Naive B cell (primary cell): ENCODE measurements at regions not wholly inside any gene's neighbourhood (a gene's known extent, or its start where the extent isn't known, plus 50 kb on each side); places are given as distances from the start of the nearest gene placed in this dataset.
"Not testable (repeated sequence)": the region's sequence is repeated elsewhere in the genome, so short reads cannot be mapped to it uniquely, and the experiment has no call there.

Source experiments
- ATAC-seq, 2 donors: fragments of 150-1000 bp; cut with Tn5 transposase; 2 replicates each; pipeline ENCODE4 v1.10.0; 2021; ENCODE audit warnings: low read depth in 2 of 2, mild to moderate bottlenecking in 2 of 2, moderate library complexity in 2 of 2
- DNase-seq: peaks from one replicate; pipeline ENCODE4 v3.0.0; 2022
- H3K27ac Mint-ChIP-seq, 6 donors: one replicate each; pipeline ENCODE4 v1.8.0; 2020 to 2022; ENCODE audit warnings: mild to moderate bottlenecking in 6 of 6, mixed read lengths in 6 of 6, moderate library complexity in 5 of 6, inconsistent platforms in 2 of 6
- H3K27me3 Mint-ChIP-seq, 3 donors: one replicate each; pipeline ENCODE4 v1.8.0; 2021 to 2022; ENCODE audit warnings: mixed read lengths in 3 of 3, mild to moderate bottlenecking in 1 of 3
- H3K36me3 Mint-ChIP-seq, 2 donors: one replicate each; pipeline ENCODE4 v1.8.0; 2020 to 2022; ENCODE audit warnings: mixed read lengths in 2 of 2, inconsistent platforms in 1 of 2, mild to moderate bottlenecking in 1 of 2
- H3K4me1 Mint-ChIP-seq, 3 donors: one replicate each; pipeline ENCODE4 v1.8.0; 2020 to 2022; ENCODE audit warnings: mixed read lengths in 3 of 3, inconsistent platforms in 1 of 3, mild to moderate bottlenecking in 1 of 3, moderate library complexity in 1 of 3
- H3K4me3 Mint-ChIP-seq, 8 donors: one replicate each; pipeline ENCODE4 v1.8.0; 2020 to 2022; ENCODE audit warnings: mild to moderate bottlenecking in 8 of 8, mixed read lengths in 8 of 8, moderate library complexity in 8 of 8, inconsistent platforms in 2 of 8
- H3K9me3 Mint-ChIP-seq, 7 donors: one replicate each; pipeline ENCODE4 v1.8.0; 2020 to 2022; ENCODE audit warnings: mixed read lengths in 7 of 7, mild to moderate bottlenecking in 5 of 7, inconsistent platforms in 2 of 7, moderate library complexity in 1 of 7

DNA sequence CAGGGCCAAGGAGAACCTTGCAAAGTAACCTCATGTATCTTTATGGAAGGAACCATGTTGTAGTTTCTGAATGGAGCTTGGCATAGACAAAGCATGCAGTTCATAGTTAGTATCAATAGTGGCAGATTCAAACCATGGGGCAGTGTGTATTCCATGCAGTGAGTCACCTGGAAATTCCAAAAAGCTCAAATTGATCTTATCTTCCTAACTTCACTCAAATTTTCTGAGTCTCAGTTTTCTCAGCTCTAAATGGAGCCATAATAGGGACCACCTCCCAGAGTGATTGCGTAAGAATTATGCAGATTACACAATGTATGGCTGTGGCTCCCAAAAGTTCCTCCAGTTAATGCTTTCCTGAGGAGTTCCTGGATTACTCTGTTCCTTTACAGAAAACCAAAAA, 549.9 kb upstream of the KLF4 start:
- Mint-ChIP-seq H3K27me3 (peaks cover 5 to 15% (median 8%) of the 10 kb centered on the region in 3 donors), H3K4me1 (peaks cover 0 to 4% (median 0%) of the 10 kb centered on the region in 3 donors), H3K36me3 (peaks cover 6 to 17% of the 10 kb centered on the region in 2 donors), H3K4me3 (no peak overlapping the region), H3K27ac (no peak overlapping the region), H3K9me3 (peaks cover 4 to 25% (median 16%) of the 10 kb centered on the region in 7 donors)
- ATAC-seq = no peak
- no peak for DNase-seq

DNA sequence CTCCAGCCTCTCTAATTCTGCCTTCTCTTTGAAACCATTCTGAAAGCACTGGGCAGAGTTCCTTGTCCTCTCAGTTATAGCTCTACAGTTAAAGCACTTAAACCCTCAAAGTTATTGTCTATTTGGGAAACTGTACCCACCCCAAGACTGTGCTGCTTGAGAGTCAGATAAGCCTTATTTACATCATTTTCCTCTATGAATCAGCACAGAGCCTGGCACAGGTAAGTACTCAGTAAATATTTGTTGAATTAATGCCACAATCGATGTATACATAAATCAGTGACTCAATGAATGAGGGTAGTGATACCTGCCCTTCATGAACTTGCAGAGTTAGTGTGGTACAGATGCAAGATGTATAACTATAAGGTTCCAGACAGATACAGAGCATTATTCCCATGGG, 549.4 kb upstream of the KLF4 start:
- Mint-ChIP-seq H3K27me3 (peaks cover 5 to 17% (median 11%) of the 10 kb centered on the region in 3 donors), H3K27ac (no peak overlapping the region), H3K36me3 (peaks cover 6 to 17% of the 10 kb centered on the region in 2 donors), H3K4me1 (peaks cover 0 to 4% (median 0%) of the 10 kb centered on the region in 3 donors), H3K4me3 (no peak overlapping the region), H3K9me3 (peaks cover 0 to 21% (median 12%) of the 10 kb centered on the region in 7 donors)
- DNase-seq (no peak), ATAC-seq (no peak)

DNA sequence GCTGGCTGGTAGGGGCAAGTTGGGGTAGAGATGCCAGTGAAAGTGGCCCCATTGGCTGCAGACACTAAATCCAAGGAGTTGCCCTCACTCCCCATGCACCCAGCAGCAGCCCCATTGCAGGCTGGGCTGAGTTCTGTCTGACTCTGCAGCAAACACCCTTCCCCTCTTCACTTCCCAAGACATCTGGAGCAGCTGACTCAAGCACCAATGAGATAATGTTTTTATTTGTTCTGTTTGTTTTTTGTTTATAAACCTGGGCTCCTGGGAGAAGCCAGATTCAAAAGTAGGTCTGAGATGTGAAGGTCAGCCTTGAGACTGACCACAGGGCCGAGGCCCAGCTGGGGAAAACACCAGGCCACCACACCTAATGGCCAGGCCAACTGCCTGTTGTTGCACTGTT, 545.9 kb upstream of the KLF4 start:
- Mint-ChIP-seq H3K36me3 (peaks cover 10 to 19% of the 10 kb centered on the region in 2 donors), H3K4me1 (peaks cover 0 to 12% (median 0%) of the 10 kb centered on the region in 3 donors), H3K4me3 (no peak overlapping the region), H3K9me3 (peaks cover 3 to 15% (median 7%) of the 10 kb centered on the region in 7 donors), H3K27ac (peak overlapping the region in 1 of 6 donors; percentile 33), H3K27me3 (peaks cover 5 to 17% (median 15%) of the 10 kb centered on the region in 3 donors)
- ATAC-seq = no peak
- no peak for DNase-seq

DNA sequence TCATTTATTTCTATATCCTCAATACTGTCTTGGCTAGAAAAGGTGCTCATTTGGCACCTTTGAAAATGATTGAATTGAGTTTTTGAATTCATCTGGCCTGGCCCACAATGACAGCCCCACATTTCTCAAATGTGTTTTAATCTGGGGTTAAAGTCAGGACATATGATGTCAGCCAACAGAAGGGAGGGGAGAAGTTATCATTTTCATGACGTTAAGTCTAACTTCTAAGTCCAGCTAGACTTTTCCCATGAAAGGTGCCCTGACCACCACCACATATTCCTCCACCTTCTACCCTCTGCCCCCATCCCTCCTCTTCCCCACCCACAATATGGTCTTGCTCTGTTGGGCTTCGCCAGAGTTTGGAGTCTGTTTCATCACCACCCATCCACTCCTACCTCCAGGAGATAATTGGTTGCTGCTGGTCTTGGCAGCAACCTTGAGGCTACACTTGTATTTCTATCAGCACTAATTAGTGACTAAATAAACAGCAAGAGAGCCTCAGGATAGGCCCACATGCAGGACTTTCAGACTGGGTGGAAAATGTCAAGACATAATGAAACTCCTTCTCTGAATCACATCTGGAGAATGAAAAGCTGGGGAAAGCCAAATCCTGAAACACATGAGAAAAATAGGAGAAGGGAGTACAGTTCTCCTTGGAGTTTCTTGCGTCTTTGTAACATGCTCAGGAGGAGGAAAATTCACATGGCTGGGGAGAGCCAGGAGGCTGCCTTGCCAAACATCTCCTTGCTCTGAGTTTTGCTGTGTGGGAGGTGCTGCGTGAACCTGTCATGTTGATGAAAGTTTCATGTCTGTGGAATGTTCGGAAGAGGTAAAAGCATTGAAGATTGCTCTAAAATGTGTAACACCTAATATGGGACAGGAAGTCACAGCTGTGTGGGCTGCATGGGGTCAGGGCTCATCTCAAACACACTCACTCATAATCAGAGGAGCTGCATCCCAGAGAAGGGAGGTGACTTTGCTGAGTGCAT, 544.7 kb upstream of the KLF4 start:
- Mint-ChIP-seq H3K9me3 (peaks cover 4 to 15% (median 10%) of the 10 kb centered on the region in 7 donors), H3K4me3 (no peak overlapping the region), H3K27me3 (peaks cover 5 to 17% (median 15%) of the 10 kb centered on the region in 3 donors), H3K36me3 (peaks cover 4 to 19% of the 10 kb centered on the region in 2 donors), H3K27ac (peak overlapping the region in 2 of 6 donors; percentile 22 to 79), H3K4me1 (peaks cover 0 to 12% (median 0%) of the 10 kb centered on the region in 3 donors)
- DNase-seq (no peak), ATAC-seq (no peak)

DNA sequence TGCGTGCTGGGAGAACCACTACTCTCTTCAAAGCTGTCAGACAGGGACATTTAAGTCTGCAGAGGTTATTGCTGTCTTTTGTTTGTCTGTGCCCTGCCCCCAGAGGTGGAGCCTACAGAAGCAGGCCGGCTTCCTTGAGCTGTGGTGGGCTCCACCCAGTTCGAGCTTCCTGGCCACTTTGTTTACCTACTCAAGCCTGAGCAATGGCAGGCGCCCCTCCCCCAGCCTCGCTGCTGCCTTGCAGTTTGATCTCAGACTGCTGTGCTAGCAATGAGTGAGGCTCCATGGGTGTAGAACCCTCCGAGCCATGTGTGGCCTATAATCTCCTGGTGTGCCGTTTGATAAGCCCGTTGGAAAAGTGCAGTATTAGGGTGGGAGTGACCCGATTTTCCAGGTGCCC, 542.5 kb upstream of the KLF4 start:
- peaks cover 4 to 19% of the 10 kb centered on the region in 2 donors for H3K36me3 Mint-ChIP-seq
- not testable (repeated sequence) for H3K4me3 Mint-ChIP-seq, DNase-seq, ATAC-seq, H3K4me1 Mint-ChIP-seq, H3K27ac Mint-ChIP-seq, H3K27me3 Mint-ChIP-seq
- peaks cover 4 to 15% (median 12%) of the 10 kb centered on the region in 7 donors for H3K9me3 Mint-ChIP-seq

DNA sequence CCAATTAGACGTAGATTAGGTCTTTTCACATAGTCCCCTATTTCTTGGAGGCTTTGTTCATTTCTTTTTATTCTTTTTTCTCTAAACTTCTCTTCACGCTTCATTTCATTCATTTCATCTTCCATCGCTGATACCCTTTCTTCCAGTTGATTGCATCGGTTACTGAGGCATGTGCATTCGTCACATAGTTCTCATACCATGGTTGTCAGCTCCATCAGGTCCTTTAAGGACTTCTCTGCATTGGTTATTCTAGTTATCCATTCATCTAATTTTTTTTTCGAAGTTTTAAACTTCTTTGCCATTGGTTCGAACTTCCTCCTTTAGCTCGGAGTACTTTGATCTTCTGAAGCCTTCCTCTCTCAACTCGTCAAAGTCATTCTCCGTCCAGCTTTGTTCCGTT, 541.7 kb upstream of the KLF4 start:
- peaks cover 4 to 15% (median 11%) of the 10 kb centered on the region in 7 donors for H3K9me3 Mint-ChIP-seq
- not testable (repeated sequence) for H3K27me3 Mint-ChIP-seq, H3K27ac Mint-ChIP-seq, ATAC-seq, H3K4me1 Mint-ChIP-seq, DNase-seq
- H3K4me3 Mint-ChIP-seq = peak overlapping the region in 1 of 8 donors; percentile 66
- peaks cover 4 to 19% of the 10 kb centered on the region in 2 donors for H3K36me3 Mint-ChIP-seq

DNA sequence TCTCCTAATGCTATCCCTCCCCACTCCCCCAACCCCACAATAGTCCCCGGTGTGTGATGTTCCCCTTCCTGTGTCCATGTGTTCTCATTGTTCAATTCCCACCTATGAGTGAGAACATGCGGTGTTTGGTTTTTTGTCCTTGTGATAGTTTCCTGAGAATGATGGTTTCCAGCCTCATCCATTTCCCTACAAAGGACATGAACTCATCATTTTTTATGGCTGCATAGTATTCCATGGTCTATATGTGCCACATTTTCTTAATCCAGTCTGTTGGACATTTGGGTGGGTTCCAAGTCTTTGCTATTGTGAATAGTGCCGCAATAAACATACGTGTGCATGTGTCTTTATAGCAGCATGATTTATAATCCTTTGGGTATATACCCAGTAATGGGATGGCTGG, 537.1 kb upstream of the KLF4 start:
- not testable (repeated sequence) for H3K27me3 Mint-ChIP-seq, H3K4me1 Mint-ChIP-seq, ATAC-seq, H3K36me3 Mint-ChIP-seq, H3K27ac Mint-ChIP-seq, DNase-seq, H3K4me3 Mint-ChIP-seq
- H3K9me3 Mint-ChIP-seq = peaks cover 1 to 12% (median 7%) of the 10 kb centered on the region in 7 donors

DNA sequence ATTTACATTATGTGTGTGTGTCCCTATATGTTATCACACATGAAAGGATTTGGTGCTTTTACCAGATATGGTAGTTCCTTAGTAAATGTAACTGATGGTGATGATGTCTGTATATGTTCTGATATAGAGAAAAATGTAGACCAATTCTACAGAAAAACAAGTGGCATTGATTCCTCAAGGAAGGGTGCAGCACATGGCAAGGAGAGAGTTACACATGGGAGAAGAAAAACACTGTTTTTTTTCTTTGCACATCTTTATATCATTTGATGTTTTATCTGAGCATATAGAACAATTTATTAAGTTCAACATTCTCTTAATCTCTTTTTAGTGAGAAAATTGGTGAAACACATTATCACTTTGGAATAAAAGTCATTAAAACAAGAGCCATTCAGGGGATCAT, 535.0 kb upstream of the KLF4 start:
- Mint-ChIP-seq H3K36me3 (no peaks in the 10 kb centered on the region), H3K27me3 (peaks cover 0 to 7% (median 0%) of the 10 kb centered on the region in 3 donors), H3K4me1 (peaks cover 0 to 3% (median 0%) of the 10 kb centered on the region in 3 donors), H3K4me3 (no peak overlapping the region), H3K27ac (no peak overlapping the region), H3K9me3 (peaks cover 0 to 7% (median 2%) of the 10 kb centered on the region in 7 donors)
- ATAC-seq = no peak
- DNase-seq = no peak

DNA sequence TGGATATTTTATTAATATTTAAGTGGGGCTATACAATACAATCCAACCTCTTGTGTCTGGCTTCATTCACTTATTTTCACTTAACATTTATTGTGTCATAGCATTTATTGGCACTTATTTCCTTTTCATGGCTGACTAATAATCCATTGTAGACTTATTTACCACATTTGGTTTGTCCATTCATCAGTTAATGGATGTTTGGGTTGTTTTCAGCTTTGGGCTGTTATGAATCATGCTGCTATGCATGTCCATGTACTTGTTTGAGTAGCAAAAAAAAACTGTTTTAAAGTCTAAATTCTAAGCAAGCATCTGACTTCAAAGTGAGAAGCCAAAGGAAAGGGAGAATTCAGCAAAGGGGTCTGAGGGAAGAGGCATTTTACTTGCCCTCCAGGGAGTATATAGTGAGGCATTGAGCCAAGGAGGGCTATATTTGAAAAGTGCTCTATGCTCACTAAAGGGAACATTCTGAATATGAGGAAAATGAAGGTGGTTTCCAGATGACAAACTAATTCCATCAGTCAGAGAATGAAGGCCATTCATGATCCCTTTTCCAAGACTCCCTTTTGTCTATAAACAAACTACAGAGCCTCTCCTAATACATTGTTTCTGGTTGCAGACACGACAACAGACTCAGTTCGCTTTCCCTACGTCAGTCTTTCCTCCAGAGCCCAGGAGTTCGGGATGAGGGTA, 532.8 kb upstream of the KLF4 start:
- Mint-ChIP-seq H3K9me3 (no peaks in the 10 kb centered on the region), H3K27me3 (peaks cover 0 to 7% (median 0%) of the 10 kb centered on the region in 3 donors), H3K27ac (no peak overlapping the region), H3K4me1 (peaks cover 0 to 10% (median 3%) of the 10 kb centered on the region in 3 donors), H3K4me3 (no peak overlapping the region), H3K36me3 (no peaks in the 10 kb centered on the region)
- DNase-seq (no peak), ATAC-seq (no peak)

DNA sequence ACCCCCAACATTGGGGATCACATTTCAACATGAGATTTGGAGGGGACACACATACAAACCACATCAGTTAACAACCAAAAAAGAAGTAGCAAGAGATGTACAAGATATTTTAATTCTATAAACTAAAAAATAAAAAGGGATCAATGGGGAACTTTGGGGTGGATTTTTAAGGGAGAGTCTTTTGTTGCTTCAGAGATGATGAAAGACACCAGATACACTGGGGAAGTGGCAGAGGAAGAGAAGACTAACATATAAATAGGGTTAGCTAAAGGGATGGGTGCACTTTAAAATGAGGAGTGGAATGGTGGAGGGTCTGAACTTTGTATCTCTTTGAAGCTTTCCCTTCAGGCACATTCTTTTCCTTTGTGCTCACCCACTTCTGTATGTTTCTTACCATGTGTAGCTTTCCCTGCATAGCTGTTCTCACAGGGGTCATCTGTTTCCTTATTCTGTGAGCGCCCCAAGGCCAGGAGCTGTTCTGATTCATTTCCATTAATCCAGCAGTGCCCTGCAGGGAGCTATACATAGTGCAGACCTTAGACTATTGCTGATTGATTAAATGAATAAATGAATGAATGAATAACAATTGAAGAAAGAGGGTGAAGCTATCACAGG, 531.6 kb upstream of the KLF4 start:
- Mint-ChIP-seq H3K9me3 (no peaks in the 10 kb centered on the region), H3K36me3 (no peaks in the 10 kb centered on the region), H3K27ac (no peak overlapping the region), H3K4me1 (peaks cover 5 to 10% (median 8%) of the 10 kb centered on the region in 3 donors), H3K27me3 (peaks cover 0 to 7% (median 0%) of the 10 kb centered on the region in 3 donors), H3K4me3 (no peak overlapping the region)
- ATAC-seq (no peak), DNase-seq (no peak)

DNA sequence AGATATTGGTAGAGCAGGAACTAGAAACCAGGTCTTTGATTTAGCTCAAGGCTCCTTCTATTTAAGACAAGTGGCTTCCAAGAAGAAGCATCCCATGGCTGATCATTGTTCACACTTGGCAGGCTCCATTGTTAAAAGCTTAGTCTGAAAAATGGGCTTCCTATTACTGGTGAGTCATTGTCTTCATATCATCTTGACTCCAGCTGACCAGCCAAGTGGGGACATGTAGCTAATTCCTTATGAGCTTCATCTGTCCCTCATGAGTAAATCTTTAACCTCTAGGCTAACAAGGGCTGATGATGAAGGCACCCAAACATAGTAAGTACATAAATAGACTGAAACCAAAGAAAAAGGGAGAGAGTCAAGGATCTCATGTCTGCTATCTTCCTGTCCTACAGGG, 530.3 kb upstream of the KLF4 start:
- H3K36me3 Mint-ChIP-seq = no peaks in the 10 kb centered on the region
- ATAC-seq = no peak

DNA sequence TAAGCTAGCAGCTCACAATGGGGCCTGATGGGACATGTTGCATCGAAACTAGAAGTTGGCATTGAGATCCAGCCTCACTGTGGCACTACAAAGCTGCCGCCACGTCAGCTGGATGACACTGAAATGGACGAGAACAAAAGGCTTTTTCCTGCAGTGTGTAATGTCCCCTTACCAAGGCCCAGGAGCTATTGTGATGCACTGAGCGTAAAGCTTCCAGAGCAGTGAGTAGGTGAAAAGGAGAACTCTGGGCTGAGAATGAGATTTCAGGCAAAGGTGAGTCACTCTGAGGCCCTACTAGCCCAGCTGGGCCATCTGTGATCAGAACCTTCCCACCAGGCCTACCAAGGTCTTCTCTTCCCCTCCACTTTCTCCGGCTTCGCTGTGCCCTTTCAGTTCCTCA, 528.1 kb upstream of the KLF4 start:
- no peak for ATAC-seq
- H3K4me1 Mint-ChIP-seq = peaks cover 36 to 44% (median 36%) of the 10 kb centered on the region in 3 donors
- no peaks in the 10 kb centered on the region for H3K36me3 Mint-ChIP-seq
- H3K27ac Mint-ChIP-seq = peak overlapping the region in 1 of 6 donors; percentile 80
- no peak overlapping the region for H3K4me3 Mint-ChIP-seq
- no peak for DNase-seq
- peaks cover 0 to 7% (median 0%) of the 10 kb centered on the region in 3 donors for H3K27me3 Mint-ChIP-seq
- no peaks in the 10 kb centered on the region for H3K9me3 Mint-ChIP-seq

More for the DNA sequence above, 530.3 kb upstream of the KLF4 start:
- no peaks in the 10 kb centered on the region for H3K9me3 Mint-ChIP-seq
- H3K27ac Mint-ChIP-seq = no peak overlapping the region
- DNase-seq = no peak
- H3K4me1 Mint-ChIP-seq = peaks cover 16 to 22% (median 18%) of the 10 kb centered on the region in 3 donors
- peaks cover 0 to 7% (median 0%) of the 10 kb centered on the region in 3 donors for H3K27me3 Mint-ChIP-seq
- H3K4me3 Mint-ChIP-seq = no peak overlapping the region

DNA sequence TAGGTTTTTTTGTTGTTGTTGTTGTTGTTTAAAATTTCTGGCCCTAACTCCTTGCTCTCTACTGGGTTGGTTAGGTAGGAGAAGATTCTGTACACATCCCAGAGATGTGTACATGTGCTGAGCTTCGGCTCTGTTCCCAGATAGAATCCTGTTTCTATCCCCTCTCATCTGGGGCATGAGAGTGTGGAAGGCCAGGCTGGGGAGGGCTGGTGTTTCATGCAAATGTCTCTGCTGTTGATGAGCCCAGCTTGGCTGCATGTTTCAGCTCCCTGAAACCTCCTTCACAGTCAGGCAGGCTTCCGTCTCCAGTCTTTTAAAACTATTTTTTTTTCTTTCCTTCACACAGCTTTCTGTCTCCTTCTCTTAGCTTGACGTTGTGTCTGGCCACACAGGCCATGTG, 526.9 kb upstream of the KLF4 start:
- peaks cover 44 to 56% (median 47%) of the 10 kb centered on the region in 3 donors for H3K4me1 Mint-ChIP-seq
- H3K9me3 Mint-ChIP-seq = peaks cover 0 to 1% (median 0%) of the 10 kb centered on the region in 7 donors
- H3K36me3 Mint-ChIP-seq = no peaks in the 10 kb centered on the region
- DNase-seq = no peak
- peaks cover 0 to 7% (median 0%) of the 10 kb centered on the region in 3 donors for H3K27me3 Mint-ChIP-seq
- H3K27ac Mint-ChIP-seq = peak overlapping the region in 2 of 6 donors; percentile 44 to 52
- peak overlapping the region in 2 of 8 donors; percentile 27 to 52 for H3K4me3 Mint-ChIP-seq
- no peak for ATAC-seq
